Colonic mucosa (tissue), 4 donors: ENCODE measurements at regions not wholly inside any gene's neighbourhood (a gene's known extent, or its start where the extent isn't known, plus 50 kb on each side); places are given as distances from the start of the nearest gene placed in this dataset.
"Not testable (repeated sequence)": the region's sequence is repeated elsewhere in the genome, so short reads cannot be mapped to it uniquely, and the experiment has no call there.

Experiments
- DNase-seq: peaks from one replicate; pipeline ENCODE4 v3.0.0-alpha.2; 2020
- H3K27ac ChIP-seq: fragments of 200-600 bp; one replicate; pipeline ENCODE4 v1.8.0; 2021
- H3K27me3 ChIP-seq: fragments of 200-600 bp; one replicate; pipeline ENCODE4 v1.8.0; 2021
- H3K36me3 ChIP-seq: fragments of 200-600 bp; one replicate; pipeline ENCODE4 v1.8.0; 2021
- H3K4me1 ChIP-seq: fragments of 200-600 bp; one replicate; pipeline ENCODE4 v1.8.0; 2021; ENCODE audit warnings: mild to moderate bottlenecking
- H3K4me3 ChIP-seq: fragments of 200-600 bp; one replicate; pipeline ENCODE4 v1.8.0; 2021
- H3K9ac ChIP-seq, 2 donors: one replicate each; pipeline ENCODE4 v1.7.0; 2013; ENCODE audit warnings: control low read depth in 2 of 2, low read depth in 2 of 2, low read length in 2 of 2
- H3K9me3 ChIP-seq: fragments of 200-600 bp; one replicate; pipeline ENCODE4 v1.8.0; 2021
- CTCF ChIP-seq: fragments of 200-600 bp; IDR thresholded peaks from one replicate; pipeline ENCODE4 v1.8.0; 2022; ENCODE audit warnings: antibody characterized with exemption, mild to moderate bottlenecking
- intact Hi-C: fragments of 100-400 bp; cut with DNase I; formaldehyde crosslinking; loops from one replicate; pipeline ENCODE4 v1.14.1; 2022
- donor health status: healthy.
- donor health status: DM: no; HTN: no; CAD: no.
- donor health status: DM: no; HTN: no; CAD: no.

DNA sequence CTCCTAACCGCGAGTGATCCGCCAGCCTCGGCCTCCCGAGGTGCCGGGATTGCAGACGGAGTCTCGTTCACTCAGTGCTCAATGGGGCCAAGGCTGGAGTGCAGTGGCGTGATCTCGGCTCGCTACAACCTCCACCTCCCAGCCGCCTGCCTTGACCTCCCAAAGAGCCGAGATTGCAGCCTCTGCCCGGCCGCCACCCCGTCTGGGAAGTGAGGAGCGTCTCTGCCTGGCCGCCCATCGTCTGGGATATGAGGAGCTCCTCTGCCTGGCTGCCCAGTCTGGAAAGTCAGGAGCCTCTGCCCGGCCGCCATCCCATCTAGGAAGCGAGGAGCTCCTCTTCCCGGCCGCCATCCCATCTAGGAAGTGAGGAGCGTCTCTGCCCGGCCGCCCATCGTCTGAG is 58.8 kb upstream of the ANKRD30BL start:
- H3K4me3 ChIP-seq, H3K27ac ChIP-seq, intact Hi-C loops, DNase-seq, H3K27me3 ChIP-seq, H3K36me3 ChIP-seq, H3K9ac ChIP-seq, H3K9me3 ChIP-seq, H3K4me1 ChIP-seq: not testable (repeated sequence)

DNA sequence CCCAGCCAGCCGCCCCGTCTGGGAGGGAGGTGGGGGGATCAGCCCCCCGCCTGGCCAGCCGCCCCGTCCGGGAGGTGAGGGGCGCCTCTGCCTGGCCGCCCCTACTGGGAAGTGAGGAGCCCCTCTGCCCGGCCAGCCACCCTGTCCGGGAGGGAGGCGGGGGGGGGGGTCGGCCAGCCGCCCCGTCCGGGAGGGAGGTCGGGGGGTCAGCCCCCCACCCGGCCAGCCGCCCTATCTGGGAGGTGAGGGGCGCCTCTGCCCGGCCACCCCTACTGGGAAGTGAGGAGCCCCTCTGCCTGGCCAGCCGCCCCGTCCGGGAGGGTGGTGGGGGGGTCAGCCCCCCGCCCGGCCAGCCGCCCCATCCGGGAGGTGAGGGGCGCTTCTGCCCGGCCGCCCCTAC is 60.1 kb upstream of the ANKRD30BL start:
- H3K27me3 ChIP-seq, H3K36me3 ChIP-seq, H3K27ac ChIP-seq, H3K4me1 ChIP-seq, H3K9ac ChIP-seq, H3K4me3 ChIP-seq, intact Hi-C loops, DNase-seq, H3K9me3 ChIP-seq: not testable (repeated sequence)

DNA sequence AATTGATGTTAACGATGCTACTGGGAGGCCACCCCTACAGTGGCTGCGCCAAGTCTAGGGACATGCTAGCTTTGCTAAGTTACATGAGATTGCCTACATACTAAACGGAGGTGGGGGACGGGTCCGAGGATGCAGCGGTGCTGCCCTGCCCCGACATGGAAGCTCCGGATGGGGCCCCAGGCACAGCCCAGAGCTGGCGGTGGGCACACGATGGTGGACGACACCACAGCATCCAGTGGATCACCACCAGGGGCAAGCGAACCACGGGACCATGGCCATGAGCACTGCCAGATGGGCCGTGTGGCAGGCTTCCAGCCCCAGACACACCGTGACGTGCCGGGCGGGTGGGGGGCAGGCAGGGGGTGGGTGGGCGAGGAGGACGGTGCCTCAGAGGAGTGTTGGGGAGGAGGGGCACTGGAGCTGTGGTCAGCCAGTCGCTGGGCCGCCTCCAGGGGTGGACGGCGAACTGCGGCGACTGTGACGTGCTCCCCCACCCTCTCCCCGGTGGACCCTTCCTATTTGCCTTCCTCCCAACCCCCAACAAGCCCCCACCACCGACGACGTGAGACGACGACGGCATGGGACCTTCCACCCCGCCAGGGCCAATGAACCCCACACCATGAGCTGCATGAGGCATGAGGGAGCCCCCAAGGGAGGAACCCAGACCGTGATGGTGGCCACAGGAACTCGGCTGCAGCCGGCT is 90.6 kb upstream of the ANKRD30BL start:
- no peak overlapping the region for H3K27ac ChIP-seq
- H3K36me3 ChIP-seq, result no peaks in the 10 kb centered on the region
- no peak overlapping the region for H3K4me3 ChIP-seq
- H3K4me1 ChIP-seq, result no peaks in the 10 kb centered on the region
- H3K27me3 ChIP-seq, result peaks cover 8% of the 10 kb centered on the region
- no peak for TF ChIP-seq CTCF
- H3K9ac ChIP-seq, result no peak overlapping the region
- H3K9me3 ChIP-seq, result no peaks in the 10 kb centered on the region
- DNase-seq, result no peak
- intact Hi-C loops, result no loop called here

DNA sequence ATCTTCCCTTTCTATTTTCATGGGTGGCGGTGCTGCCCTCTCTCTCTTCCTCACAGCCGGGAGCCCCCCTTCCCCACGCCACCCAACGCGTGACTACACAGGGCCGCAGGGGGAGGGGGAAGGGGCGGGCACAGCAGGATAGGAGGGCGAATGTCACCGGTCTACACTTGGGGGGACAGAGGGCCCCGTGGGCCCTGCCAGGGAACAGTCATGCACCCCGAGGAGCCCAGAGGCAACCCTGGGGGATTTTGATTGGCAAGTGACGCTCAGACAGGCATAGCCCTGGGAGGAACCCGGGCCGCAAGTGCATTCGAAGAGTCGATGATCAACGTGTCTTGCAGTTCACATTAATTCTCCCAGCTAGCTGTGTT is 91.1 kb upstream of the ANKRD30BL start:
- Histone ChIP-seq H3K36me3 (no peaks in the 10 kb centered on the region), H3K9ac (no peak overlapping the region), H3K4me3 (no peak overlapping the region), H3K27me3 (peaks cover 11% of the 10 kb centered on the region), H3K9me3 (no peaks in the 10 kb centered on the region), H3K4me1 (no peaks in the 10 kb centered on the region), H3K27ac (no peak overlapping the region)
- TF ChIP-seq CTCF, result no peak
- intact Hi-C loops, result no loop called here
- DNase-seq, result no peak

- no peak for DNase-seq
- no peaks in the 10 kb centered on the region for H3K4me1 ChIP-seq
- H3K27ac ChIP-seq, result no peak overlapping the region
- no peak overlapping the region for H3K4me3 ChIP-seq
- intact Hi-C loops, result no loop called here
- no peak overlapping the region for H3K9ac ChIP-seq
- no peaks in the 10 kb centered on the region for H3K9me3 ChIP-seq
- H3K27me3 ChIP-seq, result peaks cover 11% of the 10 kb centered on the region
- no peak for TF ChIP-seq CTCF
- H3K36me3 ChIP-seq, result no peaks in the 10 kb centered on the region
Observed at GRCh38 chr2:132253496-132254305, 91.9 kb upstream of the ANKRD30BL start.

- H3K4me3 ChIP-seq, H3K9ac ChIP-seq, H3K36me3 ChIP-seq, intact Hi-C loops, DNase-seq, H3K27ac ChIP-seq, H3K9me3 ChIP-seq, H3K4me1 ChIP-seq: not testable (repeated sequence)
- H3K27me3 ChIP-seq, result peaks cover 11% of the 10 kb centered on the region
Observed at GRCh38 chr2:132254306-132254919, 92.7 kb upstream of the ANKRD30BL start.

DNA sequence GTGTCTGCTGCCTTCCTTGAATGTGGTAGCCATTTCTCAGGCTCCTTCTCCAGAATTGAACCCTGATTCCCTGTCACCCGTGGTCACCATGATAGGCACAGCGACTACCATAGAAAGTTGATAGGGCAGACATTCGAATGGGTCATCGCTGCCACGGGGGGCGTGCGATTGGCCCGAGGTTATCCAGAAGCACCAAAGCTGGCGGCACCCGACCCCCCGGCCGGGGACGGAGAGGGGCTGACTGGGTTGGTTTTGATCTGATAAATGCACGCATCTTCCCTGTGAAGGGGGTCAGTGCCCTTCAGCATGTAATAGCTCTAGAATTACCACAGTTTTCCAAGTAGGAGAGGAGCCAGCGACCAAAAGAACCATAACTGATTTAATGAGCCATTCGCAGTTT is 94.0 kb upstream of the ANKRD30BL start:
- no peak for TF ChIP-seq CTCF
- Histone ChIP-seq H3K9ac (no peak overlapping the region), H3K36me3 (no peaks in the 10 kb centered on the region), H3K4me1 (no peaks in the 10 kb centered on the region), H3K27me3 (peaks cover 11% of the 10 kb centered on the region), H3K4me3 (no peak overlapping the region), H3K9me3 (no peaks in the 10 kb centered on the region), H3K27ac (no peak overlapping the region)
- intact Hi-C loops, result no loop called here
- DNase-seq, result no peak
